SK-N-SH treated with all-trans-retinoic acid at 6 μM for 48 hours (cell line): ENCODE measurements at regions not wholly inside any gene's neighbourhood (a gene's known extent, or its start where the extent isn't known, plus 50 kb on each side); places are given as distances from the start of the nearest gene placed in this dataset.

ENCODE experiments used
- ATAC-seq: fragments of 200-7000 bp; cut with Tn5 transposase; 3 replicates; pipeline ENCODE4 v1.9.1; 2020; ENCODE audit warnings: mild to moderate bottlenecking, moderate library complexity
- ARNTL ChIP-seq: fragments of 450-650 bp; formaldehyde crosslinking; IDR thresholded peaks from 2 replicates; pipeline ENCODE4 v1.5.0; 2020; ENCODE audit warnings: low read depth, mild to moderate bottlenecking, moderate library complexity, borderline replicate concordance
- BACH2 ChIP-seq: fragments of 250-450 bp; sonication (Bioruptor Pico); IDR thresholded peaks from 2 replicates; pipeline ENCODE4 v1.9.0; 2021; ENCODE audit warnings: mild to moderate bottlenecking, borderline replicate concordance
- CREB5 ChIP-seq: fragments of 250-450 bp; sonication (Bioruptor Pico); IDR thresholded peaks from 2 replicates; pipeline ENCODE4 v1.5.1; 2020; ENCODE audit warnings: low read depth, mild to moderate bottlenecking, moderate library complexity
- CSDC2 ChIP-seq: fragments of 250-450 bp; sonication (Bioruptor Pico); IDR thresholded peaks from 2 replicates; pipeline ENCODE4 v1.5.0; 2020; ENCODE audit warnings: mild to moderate bottlenecking, moderate library complexity
- CSRNP3 ChIP-seq: fragments of 250-450 bp; sonication (Bioruptor Pico); IDR thresholded peaks from 2 replicates; pipeline ENCODE4 v1.5.1; 2021; ENCODE audit warnings: mild to moderate bottlenecking, moderate library complexity
- ESRRG ChIP-seq: fragments of 250-450 bp; sonication (Bioruptor Pico); IDR thresholded peaks from 2 replicates; pipeline ENCODE4 v1.6.1; 2021; ENCODE audit warnings: mild to moderate bottlenecking
- GLIS3 ChIP-seq: fragments of 250-450 bp; sonication (Bioruptor Pico); IDR thresholded peaks from 2 replicates; pipeline ENCODE4 v1.5.0; 2020; ENCODE audit warnings: mild to moderate bottlenecking, moderate library complexity
- ISL1 ChIP-seq: fragments of 250-450 bp; sonication (Bioruptor Pico); IDR thresholded peaks from 2 replicates; pipeline ENCODE4 v2.1.2; 2022; ENCODE audit warnings: mild to moderate bottlenecking, moderate library complexity
- PATZ1 ChIP-seq: fragments of 250-450 bp; sonication (Bioruptor Pico); IDR thresholded peaks from 2 replicates; pipeline ENCODE4 v1.8.0; 2020; ENCODE audit warnings: mild to moderate bottlenecking, moderate library complexity, borderline replicate concordance
- POU6F1 ChIP-seq: fragments of 250-450 bp; sonication (Bioruptor Pico); IDR thresholded peaks from 2 replicates; pipeline ENCODE4 v1.8.0; 2021; ENCODE audit warnings: low read depth, mild to moderate bottlenecking, moderate library complexity, borderline replicate concordance
- PPARA ChIP-seq: fragments of 250-450 bp; sonication (Bioruptor Pico); IDR thresholded peaks from 2 replicates; pipeline ENCODE4 v1.5.0; 2020; ENCODE audit warnings: mild to moderate bottlenecking, borderline replicate concordance
- RARB ChIP-seq: fragments of 250-450 bp; sonication (Bioruptor Pico); IDR thresholded peaks from 2 replicates; pipeline ENCODE4 v1.8.0; 2021; ENCODE audit warnings: mild to moderate bottlenecking, moderate library complexity
- SNAI2 ChIP-seq: fragments of 250-450 bp; sonication (Bioruptor Pico); IDR thresholded peaks from 2 replicates; pipeline ENCODE4 v1.5.0; 2020; ENCODE audit warnings: mild to moderate bottlenecking, moderate library complexity
- TCF4 ChIP-seq: fragments of 250-450 bp; sonication (Bioruptor Pico); IDR thresholded peaks from 2 replicates; pipeline ENCODE4 v1.8.0; 2021; ENCODE audit warnings: mild to moderate bottlenecking, moderate library complexity, borderline replicate concordance
- TSHZ2 ChIP-seq: fragments of 250-450 bp; sonication (Bioruptor Pico); IDR thresholded peaks from 2 replicates; pipeline ENCODE4 v1.5.0; 2020; ENCODE audit warnings: mild to moderate bottlenecking, moderate library complexity
- ZC3H10 ChIP-seq: fragments of 250-450 bp; sonication (Bioruptor Pico); IDR thresholded peaks from 2 replicates; pipeline ENCODE4 v1.5.1; 2021; ENCODE audit warnings: mild to moderate bottlenecking, moderate library complexity
- ZFP3 ChIP-seq: fragments of 250-450 bp; sonication (Bioruptor Pico); IDR thresholded peaks from 2 replicates; pipeline ENCODE4 v1.5.0; 2020; ENCODE audit warnings: mild to moderate bottlenecking, moderate library complexity
- ZFP30 ChIP-seq: fragments of 450-650 bp; formaldehyde crosslinking; IDR thresholded peaks from 2 replicates; pipeline ENCODE4 v1.5.0; 2022; ENCODE audit warnings: mild to moderate bottlenecking, moderate library complexity
- ZNF70 ChIP-seq: fragments of 450-650 bp; formaldehyde crosslinking; IDR thresholded peaks from 2 replicates; pipeline ENCODE4 v1.5.0; 2020; ENCODE audit warnings: mild to moderate bottlenecking, moderate library complexity
- ZNF8 ChIP-seq: fragments of 450-650 bp; formaldehyde crosslinking; IDR thresholded peaks from 2 replicates; pipeline ENCODE4 v1.5.0; 2020; ENCODE audit warnings: mild to moderate bottlenecking, moderate library complexity

GRCh38 chr9:84450029-84450428 is 109.5 kb upstream of the SLC28A3 start:
- no peak for TF ChIP-seq PPARA
- TF ChIP-seq CSDC2 = no peak
- TF ChIP-seq TCF4 (CRISPR knock-in tag) = no peak
- no peak for TF ChIP-seq RARB (CRISPR knock-in tag)
- no peak for TF ChIP-seq GLIS3 (CRISPR knock-in tag)
- TF ChIP-seq ZFP30 (CRISPR knock-in tag) = no peak
- no peak for TF ChIP-seq PATZ1
- TF ChIP-seq ZNF8 (CRISPR knock-in tag) = no peak
- no peak for TF ChIP-seq ZC3H10 (CRISPR knock-in tag)
- no peak for TF ChIP-seq CSRNP3 (CRISPR knock-in tag)

GRCh38 chr9:84456527-84456926 is 116.0 kb upstream of the SLC28A3 start:
- TF ChIP-seq SNAI2 (no peak), CSRNP3 (CRISPR knock-in tag) (no peak), CSDC2 (no peak), ESRRG (no peak), ARNTL (CRISPR knock-in tag) (no peak), ZC3H10 (CRISPR knock-in tag) (no peak), BACH2 (CRISPR knock-in tag) (no peak), CREB5 (no peak), ZFP3 (CRISPR knock-in tag) (no peak), TCF4 (CRISPR knock-in tag) (no peak), RARB (CRISPR knock-in tag) (no peak), TSHZ2 (CRISPR knock-in tag) (no peak), ZNF70 (CRISPR knock-in tag) (no peak), ZFP30 (CRISPR knock-in tag) (no peak), PATZ1 (no peak), ZNF8 (CRISPR knock-in tag) (no peak), ISL1 (CRISPR knock-in tag) (no peak), POU6F1 (CRISPR knock-in tag) (no peak)
- ATAC-seq = no peak

More at GRCh38 chr9:84450029-84450428, 109.5 kb upstream of the SLC28A3 start:
- no peak for ATAC-seq
